Gastrocnemius medialis (tissue), 4 donors: ENCODE measurements at regions not wholly inside any gene's neighbourhood (a gene's known extent, or its start where the extent isn't known, plus 50 kb on each side); places are given as distances from the start of the nearest gene placed in this dataset.
"Not testable (repeated sequence)": the region's sequence is repeated elsewhere in the genome, so short reads cannot be mapped to it uniquely, and the experiment has no call there.

Experiments
- ATAC-seq, 2 donors: fragments of 150-250 bp; one replicate each; pipeline ENCODE4 v1.9.1; 2016
- DNase-seq, 2 donors: peaks; one replicate each; pipeline ENCODE4 v3.0.0-alpha.2; 2019
- H3K27ac ChIP-seq, 4 donors: fragments of 200-600 bp; sonication (generic); 1 replicate in 1 of 4; 2 replicates in 3 of 4; pipeline ENCODE4 v1.5.1; 2016 to 2018; ENCODE audit warnings: mild to moderate bottlenecking in 2 of 4, moderate library complexity in 1 of 4
- H3K27me3 ChIP-seq, 3 donors: fragments of 200-600 bp; sonication (generic) in 2 of 3; 1 replicate in 1 of 3; 2 replicates in 2 of 3; pipeline versions ENCODE4 v1.5.1 to v1.6.0; 2016 to 2019; ENCODE audit warnings: mild to moderate bottlenecking in 1 of 3, moderate library complexity in 1 of 3
- H3K36me3 ChIP-seq, 2 donors: fragments of 200-600 bp; sonication (generic) in 1 of 2; one replicate each; pipeline ENCODE4 v1.5.1; 2017 to 2018
- H3K4me1 ChIP-seq, 2 donors: fragments of 200-600 bp; sonication (generic) in 1 of 2; one replicate each; pipeline ENCODE4 v1.5.1; 2016 to 2017; ENCODE audit warnings: mild to moderate bottlenecking in 2 of 2
- H3K4me3 ChIP-seq, 4 donors: fragments of 200-600 bp; sonication (generic) in 3 of 4; 1 replicate in 1 of 4; 2 replicates in 3 of 4; pipeline ENCODE4 v1.5.1; 2016 to 2019; ENCODE audit warnings: mild to moderate bottlenecking in 2 of 4
- H3K9me3 ChIP-seq, 3 donors: fragments of 200-600 bp; sonication (generic) in 2 of 3; 1 replicate in 1 of 3; 2 replicates in 2 of 3; pipeline ENCODE4 v1.5.1; 2016 to 2019
- POLR2A ChIP-seq, 2 donors: fragments of 450-650 bp; IDR thresholded peaks; one replicate each; pipeline ENCODE4 v1.6.1; 2017; ENCODE audit warnings: antibody characterized with exemption in 2 of 2, mild to moderate bottlenecking in 2 of 2, moderate library complexity in 2 of 2
- in situ Hi-C, 4 donors: fragments of 200-750 bp; cut with MboI; loops; one replicate each; pipeline versions ENCODE4 v1.15.0 to v1.8.0; 2017; ENCODE audit warnings: low sequenced_read_pairs in 4 of 4
- intact Hi-C: fragments of 100-400 bp; cut with DNase I; formaldehyde crosslinking; loops from one replicate; pipeline ENCODE4 v1.15.1; 2023; ENCODE audit warnings: low total_unique reads
- TF ChIP-seq, protein P1 (sequence below), 5 experiments: fragments of 450-650 bp in 3 of 5; fragments of 200-600 bp in 2 of 5; sonication (generic) in 2 of 5; IDR thresholded peaks in 4 of 5; conservative IDR thresholded peaks in 1 of 5; 1 replicate in 4 of 5; 2 replicates in 1 of 5; pipeline ENCODE4 v1.5.1; 2016 to 2019; ENCODE audit warnings: antibody characterized with exemption in 5 of 5, mild to moderate bottlenecking in 3 of 5, moderate library complexity in 3 of 5

DNA sequence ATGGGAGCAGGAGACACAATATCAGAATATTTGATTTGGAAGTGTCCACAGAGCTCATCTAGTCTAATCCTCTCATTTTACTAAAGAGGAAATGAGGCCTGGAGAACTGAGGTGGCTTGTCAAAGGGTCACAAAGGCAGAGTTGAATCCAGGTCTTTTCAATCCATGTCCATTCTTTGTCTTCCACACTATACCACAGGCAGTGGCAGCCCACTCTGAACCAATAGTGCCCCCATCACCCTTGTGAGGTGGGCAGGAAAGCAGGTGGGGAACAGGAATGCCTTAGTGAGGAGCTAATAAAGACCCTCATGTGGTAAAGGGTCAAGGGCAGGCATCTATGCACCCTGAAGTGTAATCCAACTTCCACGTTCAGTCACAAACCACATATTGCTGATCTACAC is 134.8 kb upstream of the EGLN3 start:
- H3K27ac ChIP-seq, result peak overlapping the region; percentile 73 to 95 (median 87)
- TF ChIP-seq, protein P1, sequence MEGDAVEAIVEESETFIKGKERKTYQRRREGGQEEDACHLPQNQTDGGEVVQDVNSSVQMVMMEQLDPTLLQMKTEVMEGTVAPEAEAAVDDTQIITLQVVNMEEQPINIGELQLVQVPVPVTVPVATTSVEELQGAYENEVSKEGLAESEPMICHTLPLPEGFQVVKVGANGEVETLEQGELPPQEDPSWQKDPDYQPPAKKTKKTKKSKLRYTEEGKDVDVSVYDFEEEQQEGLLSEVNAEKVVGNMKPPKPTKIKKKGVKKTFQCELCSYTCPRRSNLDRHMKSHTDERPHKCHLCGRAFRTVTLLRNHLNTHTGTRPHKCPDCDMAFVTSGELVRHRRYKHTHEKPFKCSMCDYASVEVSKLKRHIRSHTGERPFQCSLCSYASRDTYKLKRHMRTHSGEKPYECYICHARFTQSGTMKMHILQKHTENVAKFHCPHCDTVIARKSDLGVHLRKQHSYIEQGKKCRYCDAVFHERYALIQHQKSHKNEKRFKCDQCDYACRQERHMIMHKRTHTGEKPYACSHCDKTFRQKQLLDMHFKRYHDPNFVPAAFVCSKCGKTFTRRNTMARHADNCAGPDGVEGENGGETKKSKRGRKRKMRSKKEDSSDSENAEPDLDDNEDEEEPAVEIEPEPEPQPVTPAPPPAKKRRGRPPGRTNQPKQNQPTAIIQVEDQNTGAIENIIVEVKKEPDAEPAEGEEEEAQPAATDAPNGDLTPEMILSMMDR (IDR thresholded peaks at IDR 0.05 in 4 of 5, conservative IDR thresholded peaks at IDR 0.05 in 1 of 5), result no peak
- no peak for TF ChIP-seq POLR2A (IDR thresholded peaks at IDR 0.05)

DNA sequence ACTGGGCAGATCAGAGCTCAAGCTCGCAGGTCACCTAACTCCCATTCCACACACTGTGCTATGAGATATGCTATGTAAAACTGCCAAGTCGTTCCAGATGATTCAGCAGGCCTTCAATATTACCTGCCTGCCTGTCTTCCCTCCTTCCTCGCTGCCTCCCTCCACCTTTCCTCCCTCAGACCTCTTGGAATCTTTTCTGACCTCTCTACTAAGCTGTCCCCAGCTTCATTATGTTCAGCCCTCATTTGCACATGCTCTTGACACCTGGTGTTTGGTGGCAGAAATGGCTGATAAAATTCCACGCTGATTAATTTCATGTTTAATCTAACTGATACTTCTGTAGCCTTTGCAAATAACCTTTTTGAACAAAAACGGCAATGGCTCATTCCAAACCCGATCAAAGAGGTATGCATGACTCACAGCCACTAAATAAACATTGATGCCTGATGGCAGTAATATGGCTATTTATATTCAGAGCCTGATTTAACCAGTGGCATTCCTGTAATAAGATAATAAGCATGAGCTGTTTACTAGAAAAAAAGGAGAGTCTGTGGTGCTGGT is 130.8 kb upstream of the EGLN3 start:
- peak in 1 of 2 donors; percentile 26 for DNase-seq
- intact Hi-C loops (loop anchor here (1.0 to 10.0 kb wide), 2 partner anchors 21 to 1577 kb away; no protein-coding TSS in a partner anchor), in situ Hi-C loops (no loop called here)

More for the DNA sequence above, 134.8 kb upstream of the EGLN3 start:
- ATAC-seq (no peak), DNase-seq (no peak)
- in situ Hi-C loops, result no loop called here
- Histone ChIP-seq H3K4me3 (no peak overlapping the region), H3K27me3 (no peaks in the 10 kb centered on the region), H3K4me1 (peaks cover 35 to 45% of the 10 kb centered on the region in 2 donors), H3K9me3 (no peaks in the 10 kb centered on the region), H3K36me3 (no peaks in the 10 kb centered on the region)
- intact Hi-C loops, result loop anchor here (1.0 to 10.0 kb wide), 2 partner anchors 45 to 1581 kb away; no protein-coding TSS in a partner anchor

DNA sequence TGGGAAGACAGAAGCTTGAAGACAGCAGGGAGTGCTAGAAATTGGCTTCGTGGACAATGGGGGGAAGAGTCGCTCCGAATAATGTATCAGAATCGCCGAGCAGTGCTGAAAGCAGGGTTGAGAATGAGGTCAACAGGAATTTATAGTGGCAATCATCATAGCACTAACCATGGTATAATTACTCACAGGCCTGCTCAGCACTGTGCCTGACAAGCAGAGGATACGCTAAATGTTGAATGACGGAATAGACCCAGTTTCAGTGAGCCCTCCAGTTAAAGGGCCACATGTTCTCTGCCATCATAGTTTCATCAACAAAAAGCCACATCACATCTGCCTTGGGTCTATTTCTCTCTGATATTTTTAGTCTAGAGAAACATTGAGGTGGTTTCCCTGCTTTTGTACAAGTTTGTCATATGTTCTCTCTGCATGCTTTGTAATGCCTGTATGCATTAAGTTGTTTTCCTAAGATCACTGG is 130.3 kb upstream of the EGLN3 start:
- H3K9me3 ChIP-seq, result no peaks in the 10 kb centered on the region
- TF ChIP-seq POLR2A (IDR thresholded peaks at IDR 0.05), result peak; percentile 1 to 35
- TF ChIP-seq, protein P1 (IDR thresholded peaks at IDR 0.05 in 4 of 5, conservative IDR thresholded peaks at IDR 0.05 in 1 of 5), result no peak
- intact Hi-C loops (loop anchor here (1.0 to 10.0 kb wide), 2 partner anchors 21 to 1576 kb away; no protein-coding TSS in a partner anchor), in situ Hi-C loops (no loop called here)
- peak in 1 of 2 donors; percentile 55 for DNase-seq
- H3K4me1 ChIP-seq, result peaks cover 36 to 48% of the 10 kb centered on the region in 2 donors
- H3K27me3 ChIP-seq, result no peaks in the 10 kb centered on the region
- ATAC-seq, result peak; percentile 82 to 85
- H3K36me3 ChIP-seq, result no peaks in the 10 kb centered on the region
- peak overlapping the region in 1 of 4 donors; percentile 7 for H3K4me3 ChIP-seq
- H3K27ac ChIP-seq, result peak overlapping the region; percentile 83 to 95 (median 91)

More for the DNA sequence above, 130.8 kb upstream of the EGLN3 start:
- H3K27me3 ChIP-seq, result no peaks in the 10 kb centered on the region
- H3K4me1 ChIP-seq, result peaks cover 36 to 48% of the 10 kb centered on the region in 2 donors
- H3K9me3 ChIP-seq, result no peaks in the 10 kb centered on the region
- TF ChIP-seq, protein P1 (IDR thresholded peaks at IDR 0.05 in 4 of 5, conservative IDR thresholded peaks at IDR 0.05 in 1 of 5), result no peak
- peak in 1 of 2 donors; percentile 3 for TF ChIP-seq POLR2A (IDR thresholded peaks at IDR 0.05)
- peak; percentile 48 to 60 for ATAC-seq
- peak overlapping the region in 1 of 4 donors; percentile 7 for H3K4me3 ChIP-seq
- peak overlapping the region; percentile 83 to 95 (median 91) for H3K27ac ChIP-seq
- H3K36me3 ChIP-seq, result no peaks in the 10 kb centered on the region

DNA sequence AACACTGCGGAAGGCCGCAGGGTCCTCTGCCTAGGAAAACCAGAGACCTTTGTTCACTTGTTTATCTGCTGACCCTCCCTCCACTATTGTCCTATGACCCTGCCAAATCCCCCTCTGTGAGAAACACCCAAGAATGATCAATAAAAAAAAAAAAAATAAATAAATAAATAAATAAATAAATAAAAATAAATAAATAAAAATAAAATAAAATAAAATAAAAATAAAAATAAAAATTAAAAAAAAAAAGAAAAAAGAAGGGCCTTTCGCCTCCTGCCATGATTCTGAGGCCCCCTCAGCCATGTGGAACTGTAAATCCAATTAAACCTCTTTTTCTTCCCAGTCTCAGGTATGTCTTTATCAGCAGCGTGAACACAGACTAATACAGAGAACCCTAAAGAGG is 128.8 kb upstream of the EGLN3 start:
- H3K27me3 ChIP-seq, H3K4me3 ChIP-seq, H3K9me3 ChIP-seq, DNase-seq, ATAC-seq, in situ Hi-C loops, H3K36me3 ChIP-seq, H3K27ac ChIP-seq: not testable (repeated sequence)
- intact Hi-C loops, result loop anchor here (10.0 kb wide), 1 partner anchor 1575 kb away; no protein-coding TSS in a partner anchor
- H3K4me1 ChIP-seq, result peaks cover 30 to 41% of the 10 kb centered on the region in 2 donors

DNA sequence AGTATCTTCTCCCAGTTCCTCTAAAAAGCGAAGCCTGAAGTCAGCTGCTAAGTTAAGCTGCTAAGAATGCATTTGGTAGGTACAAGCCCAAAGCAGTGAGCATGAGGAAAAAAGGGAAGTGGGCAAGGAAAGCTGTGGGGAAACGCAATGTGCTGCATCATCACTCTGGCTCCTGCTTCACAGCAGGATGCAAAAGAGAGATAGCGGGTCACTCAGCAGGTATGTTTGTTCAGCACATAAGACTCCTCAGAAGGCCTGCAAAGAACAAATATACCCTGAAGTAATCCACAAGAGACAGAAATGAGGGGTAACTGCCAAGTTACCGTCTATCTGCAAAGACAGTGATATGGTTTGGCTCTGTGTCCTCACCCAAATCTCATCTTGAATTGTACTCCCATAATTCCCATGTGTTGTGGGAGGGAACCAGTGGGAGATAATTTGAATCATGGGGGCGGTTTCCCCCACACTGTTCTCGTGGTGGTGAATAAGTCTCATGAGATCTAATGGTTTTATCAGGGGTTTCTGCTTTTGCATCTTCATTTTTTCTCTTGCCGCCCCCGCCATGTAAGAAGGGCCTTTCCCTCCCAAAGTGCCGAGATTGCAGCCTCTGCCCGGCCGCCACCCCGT is 127.4 kb upstream of the EGLN3 start:
- ATAC-seq, result no peak
- H3K27ac ChIP-seq, result no peak overlapping the region
- H3K36me3 ChIP-seq, result no peaks in the 10 kb centered on the region
- peaks cover 25 to 27% of the 10 kb centered on the region in 2 donors for H3K4me1 ChIP-seq
- H3K4me3 ChIP-seq, result no peak overlapping the region
- in situ Hi-C loops, result no loop called here
- TF ChIP-seq, protein P1 (IDR thresholded peaks at IDR 0.05 in 4 of 5, conservative IDR thresholded peaks at IDR 0.05 in 1 of 5), result no peak
- no peak for TF ChIP-seq POLR2A (IDR thresholded peaks at IDR 0.05)
- H3K9me3 ChIP-seq, result no peaks in the 10 kb centered on the region
- no peak for DNase-seq
- intact Hi-C loops, result no loop called here
- no peaks in the 10 kb centered on the region for H3K27me3 ChIP-seq
